ENCODE measurements at regions not wholly inside any gene's neighbourhood (a gene's known extent, or its start where the extent isn't known, plus 50 kb on each side); places are given as distances from the start of the nearest gene placed in this dataset.
"Not testable (repeated sequence)": the region's sequence is repeated elsewhere in the genome, so short reads cannot be mapped to it uniquely, and the experiment has no call there.

- no peak for DNase-seq (ENCODE audit: low read depth)
Measured at GRCh38 chr3:19825193-19825592, 108.8 kb downstream of the EFHB start.

GRCh38 chr3:19822805-19823204, 111.2 kb downstream of the EFHB start:
- DNase-seq (ENCODE audit: low read depth): no peak

GRCh38 chr3:19816631-19817030, 117.4 kb downstream of the EFHB start:
- no peak for DNase-seq (ENCODE audit: low read depth)

- no peak for DNase-seq (ENCODE audit: low read depth)
Measured at GRCh38 chr3:19815805-19816204, 118.2 kb downstream of the EFHB start.

- DNase-seq (ENCODE audit: low read depth): not testable (repeated sequence)
Measured at GRCh38 chr3:19813743-19814142, 120.3 kb downstream of the EFHB start.

- DNase-seq (ENCODE audit: low read depth): peak; percentile 90
Measured at GRCh38 chr3:19811689-19812088, 122.3 kb downstream of the EFHB start.

- DNase-seq (ENCODE audit: low read depth): no peak
Measured at GRCh38 chr3:19808834-19809233, 125.2 kb downstream of the EFHB start.

GRCh38 chr3:19799887-19800286, 134.1 kb downstream of the EFHB start:
- DNase-seq (ENCODE audit: low read depth): no peak

- DNase-seq (ENCODE audit: low read depth): no peak
Measured at GRCh38 chr3:19799115-19799514, 134.9 kb downstream of the EFHB start.

- DNase-seq (ENCODE audit: low read depth): no peak
Measured at GRCh38 chr3:19798324-19798723, 135.7 kb downstream of the EFHB start.

GRCh38 chr3:19792388-19792787, 141.6 kb downstream of the EFHB start:
- no peak for DNase-seq (ENCODE audit: low read depth)

GRCh38 chr3:19775765-19776164, 158.3 kb downstream of the EFHB start:
- no peak for DNase-seq (ENCODE audit: low read depth)

GRCh38 chr3:19769694-19770093, 164.3 kb downstream of the EFHB start:
- DNase-seq (ENCODE audit: low read depth): no peak

- no peak for DNase-seq (ENCODE audit: low read depth)
Measured at GRCh38 chr3:19765954-19766353, 168.1 kb downstream of the EFHB start.

GRCh38 chr3:19757773-19758172, 176.2 kb downstream of the EFHB start:
- no peak for DNase-seq (ENCODE audit: low read depth)

- no peak for DNase-seq (ENCODE audit: low read depth)
Measured at GRCh38 chr3:19749448-19750017, 184.5 kb downstream of the EFHB start.

- no peak for DNase-seq (ENCODE audit: low read depth)
Measured at GRCh38 chr3:19748782-19749447, 185.1 kb downstream of the EFHB start.

- no peak for DNase-seq (ENCODE audit: low read depth)
Measured at GRCh38 chr3:19744047-19744446, 190.0 kb downstream of the EFHB start.

- DNase-seq (ENCODE audit: low read depth): no peak
Measured at GRCh38 chr3:19742935-19743334, 191.1 kb downstream of the EFHB start.

GRCh38 chr3:19739504-19739903, 194.5 kb downstream of the EFHB start:
- DNase-seq (ENCODE audit: low read depth): no peak

- DNase-seq (ENCODE audit: low read depth): no peak
Measured at GRCh38 chr3:19738846-19739245, 195.2 kb downstream of the EFHB start.

- no peak for DNase-seq (ENCODE audit: low read depth)
Measured at GRCh38 chr3:19735111-19735510, 198.9 kb downstream of the EFHB start.

GRCh38 chr3:19734453-19734852, 199.6 kb downstream of the EFHB start:
- no peak for DNase-seq (ENCODE audit: low read depth)

GRCh38 chr3:19725000-19725399, 209.0 kb downstream of the EFHB start:
- DNase-seq (ENCODE audit: low read depth): no peak
